ENCODE measurements at regions not wholly inside any gene's neighbourhood (a gene's known extent, or its start where the extent isn't known, plus 50 kb on each side); places are given as distances from the start of the nearest gene placed in this dataset.

DNA sequence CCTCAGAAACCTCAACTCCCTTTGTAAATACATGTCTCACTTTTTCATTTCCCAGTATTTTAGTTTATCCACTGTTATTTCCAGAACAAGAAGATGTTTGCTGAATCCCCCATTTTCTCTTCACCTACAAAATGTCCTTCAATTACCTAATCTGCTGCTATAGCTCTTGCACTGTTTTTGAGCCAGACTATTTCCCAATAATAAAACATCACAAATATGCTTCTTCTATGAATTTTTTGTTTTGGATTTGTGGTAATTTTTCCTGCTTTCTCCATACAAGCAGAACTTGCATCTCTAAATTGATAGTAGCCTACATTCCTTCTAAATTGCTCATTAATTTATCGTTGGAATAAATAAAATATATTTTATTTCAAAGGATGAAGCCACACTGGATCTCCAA is 199.6 kb upstream of the C1orf87 start:
- TF ChIP-seq EZH2phosphoT487 (IDR thresholded peaks at IDR 0.05; ENCODE audit: borderline replicate concordance) = no peak
- no peak for TF ChIP-seq TCF7L2 (IDR thresholded peaks at IDR 0.05; ENCODE audit: borderline replicate concordance, extremely low read depth, insufficient read depth, insufficient read length)
- TF ChIP-seq, protein P1, sequence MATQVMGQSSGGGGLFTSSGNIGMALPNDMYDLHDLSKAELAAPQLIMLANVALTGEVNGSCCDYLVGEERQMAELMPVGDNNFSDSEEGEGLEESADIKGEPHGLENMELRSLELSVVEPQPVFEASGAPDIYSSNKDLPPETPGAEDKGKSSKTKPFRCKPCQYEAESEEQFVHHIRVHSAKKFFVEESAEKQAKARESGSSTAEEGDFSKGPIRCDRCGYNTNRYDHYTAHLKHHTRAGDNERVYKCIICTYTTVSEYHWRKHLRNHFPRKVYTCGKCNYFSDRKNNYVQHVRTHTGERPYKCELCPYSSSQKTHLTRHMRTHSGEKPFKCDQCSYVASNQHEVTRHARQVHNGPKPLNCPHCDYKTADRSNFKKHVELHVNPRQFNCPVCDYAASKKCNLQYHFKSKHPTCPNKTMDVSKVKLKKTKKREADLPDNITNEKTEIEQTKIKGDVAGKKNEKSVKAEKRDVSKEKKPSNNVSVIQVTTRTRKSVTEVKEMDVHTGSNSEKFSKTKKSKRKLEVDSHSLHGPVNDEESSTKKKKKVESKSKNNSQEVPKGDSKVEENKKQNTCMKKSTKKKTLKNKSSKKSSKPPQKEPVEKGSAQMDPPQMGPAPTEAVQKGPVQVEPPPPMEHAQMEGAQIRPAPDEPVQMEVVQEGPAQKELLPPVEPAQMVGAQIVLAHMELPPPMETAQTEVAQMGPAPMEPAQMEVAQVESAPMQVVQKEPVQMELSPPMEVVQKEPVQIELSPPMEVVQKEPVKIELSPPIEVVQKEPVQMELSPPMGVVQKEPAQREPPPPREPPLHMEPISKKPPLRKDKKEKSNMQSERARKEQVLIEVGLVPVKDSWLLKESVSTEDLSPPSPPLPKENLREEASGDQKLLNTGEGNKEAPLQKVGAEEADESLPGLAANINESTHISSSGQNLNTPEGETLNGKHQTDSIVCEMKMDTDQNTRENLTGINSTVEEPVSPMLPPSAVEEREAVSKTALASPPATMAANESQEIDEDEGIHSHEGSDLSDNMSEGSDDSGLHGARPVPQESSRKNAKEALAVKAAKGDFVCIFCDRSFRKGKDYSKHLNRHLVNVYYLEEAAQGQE (IDR thresholded peaks at IDR 0.05; ENCODE audit: low read depth) = no peak
- TF ChIP-seq SRF (IDR thresholded peaks at IDR 0.05; ENCODE audit: low read depth) = no peak
- TF ChIP-seq EZH2 (IDR thresholded peaks at IDR 0.05) = no peak

All from HCT116 (cell line).